Chondrocyte (in vitro differentiated cells): ENCODE measurements at regions not wholly inside any gene's neighbourhood (a gene's known extent, or its start where the extent isn't known, plus 50 kb on each side); places are given as distances from the start of the nearest gene placed in this dataset.

Experiments used
- DNase-seq: peaks from one replicate; pipeline ENCODE4 v3.0.0; 2021; ENCODE audit warnings: mixed read lengths, low spot score
- H3K27ac Mint-ChIP-seq: one replicate; pipeline ENCODE4 v1.8.0; 2021; ENCODE audit warnings: mild to moderate bottlenecking, moderate library complexity, mixed read lengths; ENCODE audit not compliant: unreplicated experiment
- H3K27me3 Mint-ChIP-seq: 2 replicates; pipeline ENCODE4 v1.8.0; 2021; ENCODE audit warnings: low read depth, mixed read lengths
- H3K36me3 Mint-ChIP-seq: 2 replicates; pipeline ENCODE4 v1.8.0; 2021; ENCODE audit warnings: low read depth, mixed read lengths
- H3K4me1 Mint-ChIP-seq: 2 replicates; pipeline ENCODE4 v1.8.0; 2021; ENCODE audit warnings: low read depth, mild to moderate bottlenecking, mixed read lengths
- H3K4me3 Mint-ChIP-seq: one replicate; pipeline ENCODE4 v1.8.0; 2021; ENCODE audit warnings: mild to moderate bottlenecking, moderate library complexity, mixed read lengths; ENCODE audit not compliant: unreplicated experiment
- H3K9me3 Mint-ChIP-seq: 2 replicates; pipeline ENCODE4 v1.8.0; 2021; ENCODE audit warnings: low read depth, mixed read lengths
- CTCF ChIP-seq: fragments of 200-600 bp; sonication (generic); IDR thresholded peaks from 2 replicates; pipeline ENCODE4 v1.5.0; 2021; ENCODE audit warnings: antibody characterized with exemption, mild to moderate bottlenecking, moderate library complexity

- H3K4me3 Mint-ChIP-seq: no peak overlapping the region
- TF ChIP-seq CTCF: no peak
- peaks cover 5% of the 10 kb centered on the region for H3K27me3 Mint-ChIP-seq
- H3K9me3 Mint-ChIP-seq: peaks cover under 1% of the 10 kb centered on the region
- no peak overlapping the region for H3K27ac Mint-ChIP-seq
- H3K36me3 Mint-ChIP-seq: no peaks in the 10 kb centered on the region
- DNase-seq: no peak
- H3K4me1 Mint-ChIP-seq: no peaks in the 10 kb centered on the region
These were observed 259.7 kb downstream of the SOX2 start for GRCh38 chr3:181971424-181971823.

- peaks cover 3% of the 10 kb centered on the region for H3K27me3 Mint-ChIP-seq
- H3K9me3 Mint-ChIP-seq: peaks cover 2% of the 10 kb centered on the region
- H3K27ac Mint-ChIP-seq: no peak overlapping the region
- no peak overlapping the region for H3K4me3 Mint-ChIP-seq
- H3K36me3 Mint-ChIP-seq: no peaks in the 10 kb centered on the region
- DNase-seq: no peak
- H3K4me1 Mint-ChIP-seq: no peaks in the 10 kb centered on the region
- TF ChIP-seq CTCF: no peak
These were observed 262.5 kb downstream of the SOX2 start for GRCh38 chr3:181974198-181974597.

GRCh38 chr3:181976526-181976925 is 264.8 kb downstream of the SOX2 start:
- TF ChIP-seq CTCF: no peak
- Mint-ChIP-seq H3K27ac (no peak overlapping the region), H3K4me3 (no peak overlapping the region), H3K4me1 (no peaks in the 10 kb centered on the region), H3K27me3 (peaks cover 4% of the 10 kb centered on the region), H3K9me3 (peaks cover 2% of the 10 kb centered on the region), H3K36me3 (no peaks in the 10 kb centered on the region)
- DNase-seq: no peak

- Mint-ChIP-seq H3K9me3 (peaks cover 7% of the 10 kb centered on the region), H3K27me3 (peaks cover 17% of the 10 kb centered on the region), H3K36me3 (peaks cover 3% of the 10 kb centered on the region)
These were observed 273.7 kb downstream of the SOX2 start for GRCh38 chr3:181985386-181985785.

GRCh38 chr3:181987736-181988135 is 276.0 kb downstream of the SOX2 start:
- Mint-ChIP-seq H3K4me1 (no peaks in the 10 kb centered on the region), H3K27ac (no peak overlapping the region), H3K36me3 (no peaks in the 10 kb centered on the region), H3K9me3 (peaks cover 3% of the 10 kb centered on the region), H3K27me3 (peaks cover 12% of the 10 kb centered on the region), H3K4me3 (no peak overlapping the region)
- no peak for DNase-seq
- TF ChIP-seq CTCF: no peak

More at GRCh38 chr3:181985386-181985785, 273.7 kb downstream of the SOX2 start:
- Mint-ChIP-seq H3K27ac (no peak overlapping the region), H3K4me1 (no peaks in the 10 kb centered on the region), H3K4me3 (no peak overlapping the region)
- TF ChIP-seq CTCF: no peak
- no peak for DNase-seq
